HG03060 (cell line): ENCODE measurements at regions not wholly inside any gene's neighbourhood (a gene's known extent, or its start where the extent isn't known, plus 50 kb on each side); places are given as distances from the start of the nearest gene placed in this dataset.
A peak's percentile ranks its signal among the peaks of the same experiment; 100 is the strongest.
"Not testable (repeated sequence)": the region's sequence is repeated elsewhere in the genome, so short reads cannot be mapped to it uniquely, and the experiment has no call there.

Source experiments
- ATAC-seq: cut with Tn5 transposase; IDR thresholded peaks from one replicate; pipeline ENCODE4 v1.9.1; 2021; ENCODE audit warnings: low read depth, moderate number of reproducible peaks; ENCODE audit not compliant: unreplicated experiment

DNA sequence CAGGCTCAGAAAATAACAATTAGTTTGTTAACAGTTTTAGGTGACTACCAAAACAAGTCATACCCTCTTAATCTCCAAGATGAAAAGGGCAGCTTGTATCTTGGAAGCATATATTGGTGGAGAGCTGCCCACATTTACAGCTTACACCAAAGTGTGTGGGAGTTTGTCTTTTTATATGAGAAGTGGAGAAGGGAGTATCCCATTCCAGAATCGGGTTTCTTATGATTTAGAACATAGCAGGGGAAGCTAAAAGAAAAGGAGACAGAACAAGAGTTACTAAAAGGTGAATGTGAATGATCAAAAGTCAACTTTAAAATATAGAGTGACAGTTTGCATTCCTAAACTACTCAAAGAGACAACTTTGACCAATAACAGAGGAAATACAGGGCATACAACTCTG lies 338.6 kb upstream of the VWC2 start:
- no peak for ATAC-seq

DNA sequence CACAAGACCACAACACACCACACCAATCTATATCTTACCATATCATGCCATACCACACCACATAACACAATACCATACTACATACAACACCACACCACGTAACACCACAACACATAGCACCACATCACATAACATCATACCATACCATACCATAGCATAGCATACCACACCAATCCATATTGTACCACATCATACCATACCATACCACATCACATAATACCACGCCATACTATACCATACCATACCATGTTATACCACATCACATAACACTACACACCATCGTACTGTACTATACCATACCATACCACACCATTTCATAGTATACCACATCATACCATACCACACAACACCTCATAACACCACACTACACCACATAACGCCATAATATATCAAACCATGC lies 335.2 kb upstream of the VWC2 start:
- ATAC-seq: no peak

- no peak for ATAC-seq
Measured at GRCh38 chr7:49443515-49443914, 329.9 kb upstream of the VWC2 start.

DNA sequence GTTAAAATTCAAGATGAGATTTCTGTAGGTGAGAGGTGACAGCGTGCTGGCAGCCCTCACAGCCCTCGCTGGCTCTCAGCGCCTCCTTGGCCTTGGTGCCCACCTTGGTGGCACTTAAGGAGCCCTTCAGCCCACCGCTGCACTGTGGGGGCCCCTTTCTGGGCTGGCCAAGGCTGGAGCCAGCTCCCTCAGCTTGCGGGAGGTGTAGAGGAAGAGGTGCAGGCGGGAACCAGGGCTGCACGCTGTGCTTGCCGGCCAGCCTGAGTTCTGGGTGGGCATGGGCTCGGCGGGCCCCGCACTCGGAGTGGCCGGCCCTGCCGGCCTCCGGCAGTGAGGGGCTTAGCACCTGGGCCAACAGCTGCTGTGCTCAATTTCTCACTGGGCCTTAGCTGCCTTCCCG lies 320.0 kb upstream of the VWC2 start:
- no peak for ATAC-seq

GRCh38 chr7:49479441-49479840 lies 294.0 kb upstream of the VWC2 start:
- no peak for ATAC-seq

DNA sequence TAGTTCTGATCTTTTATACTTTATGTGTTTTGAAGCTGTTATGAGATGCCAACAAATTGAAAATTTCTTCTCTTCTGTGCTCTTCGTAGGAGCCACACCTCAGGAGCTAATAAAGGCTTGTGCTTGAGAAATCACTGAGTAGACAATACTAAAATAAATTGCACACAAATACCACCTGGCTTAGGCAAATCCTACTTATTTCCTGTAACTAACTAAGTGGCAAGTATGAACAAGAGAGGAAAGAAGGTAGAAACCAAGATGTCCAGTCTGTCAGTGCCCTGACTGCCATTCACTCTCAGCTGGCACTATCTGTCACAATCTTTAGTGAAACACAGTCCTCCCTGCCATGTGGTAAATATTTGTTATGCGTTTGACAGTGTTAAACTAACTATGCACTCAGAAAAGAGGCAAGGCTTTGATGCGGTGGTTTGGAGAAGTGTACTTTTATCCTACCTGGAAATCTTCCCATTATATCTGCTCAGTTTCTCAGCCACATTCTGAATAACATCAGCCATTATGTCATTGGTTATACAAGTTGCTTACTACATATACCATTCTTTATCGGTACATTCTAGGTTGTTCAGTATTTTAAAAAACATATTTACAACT lies 293.4 kb upstream of the VWC2 start:
- no peak for ATAC-seq

- ATAC-seq: no peak
Measured at GRCh38 chr7:49481075-49481474, 292.4 kb upstream of the VWC2 start.

- peak; percentile 44 for ATAC-seq
Measured at GRCh38 chr7:49483142-49483541, 290.3 kb upstream of the VWC2 start.

DNA sequence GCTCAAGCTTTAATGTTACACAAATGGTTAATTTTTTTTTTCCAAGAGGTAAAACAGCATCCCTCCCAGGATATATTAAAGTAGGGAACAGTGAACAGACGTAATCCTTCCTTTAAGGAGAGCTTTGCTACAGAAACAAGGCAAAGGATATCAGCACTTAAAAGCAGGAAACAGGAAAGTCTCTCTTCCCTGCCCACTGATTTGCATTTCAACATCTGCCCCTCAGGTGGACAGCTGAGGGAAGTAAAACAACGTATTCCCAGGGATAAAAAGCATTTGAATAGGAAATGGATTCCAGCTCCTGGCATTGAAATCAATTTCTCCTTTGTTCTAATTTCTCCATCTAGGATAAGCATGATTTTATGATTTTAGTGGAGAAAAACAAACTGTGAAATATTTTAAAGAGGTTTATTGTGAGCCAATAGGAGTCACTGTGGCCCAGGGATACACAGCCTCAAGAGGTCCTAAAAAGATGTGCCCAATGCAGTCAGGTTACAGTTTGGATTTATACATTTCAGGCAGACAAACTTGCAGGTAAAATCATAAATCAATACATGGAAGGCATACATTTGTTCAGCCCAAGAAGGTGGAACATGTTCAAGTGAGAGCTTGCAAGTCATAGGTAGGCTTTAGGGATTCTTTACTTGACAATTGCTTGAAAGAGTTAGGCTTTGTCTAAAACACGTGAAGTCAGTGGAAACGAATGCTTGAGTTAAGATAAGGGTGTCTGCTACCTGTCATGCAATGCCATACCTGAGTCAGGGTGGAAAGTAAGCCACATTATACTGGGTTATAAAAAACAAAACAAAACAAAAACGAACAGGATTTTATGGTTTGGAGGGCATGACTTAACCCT lies 286.2 kb upstream of the VWC2 start:
- ATAC-seq: no peak

DNA sequence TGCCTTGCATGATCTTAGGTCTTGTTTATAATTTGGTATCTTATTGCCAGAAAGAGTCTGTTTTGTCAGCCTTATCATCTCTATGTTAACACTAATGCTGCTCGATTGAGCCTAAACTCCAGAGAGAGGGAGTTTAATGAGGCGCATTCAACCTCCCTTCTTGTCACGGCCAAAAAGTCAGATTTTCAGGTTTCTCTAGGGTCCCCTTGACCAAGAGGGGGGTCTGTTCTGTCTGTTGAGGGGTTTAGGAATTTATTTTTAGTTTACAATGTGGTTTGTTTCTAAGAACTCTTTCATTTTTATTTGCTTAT lies 285.7 kb upstream of the VWC2 start:
- no peak for ATAC-seq

- ATAC-seq: no peak
Measured at GRCh38 chr7:49488573-49488972, 284.9 kb upstream of the VWC2 start.

- ATAC-seq: no peak
Measured at GRCh38 chr7:49497471-49497870, 276.0 kb upstream of the VWC2 start.

- no peak for ATAC-seq
Measured at GRCh38 chr7:49500741-49501140, 272.7 kb upstream of the VWC2 start.

- ATAC-seq: not testable (repeated sequence)
Measured at GRCh38 chr7:49507206-49507605, 266.2 kb upstream of the VWC2 start.

- no peak for ATAC-seq
Measured at GRCh38 chr7:49513911-49514310, 259.5 kb upstream of the VWC2 start.

DNA sequence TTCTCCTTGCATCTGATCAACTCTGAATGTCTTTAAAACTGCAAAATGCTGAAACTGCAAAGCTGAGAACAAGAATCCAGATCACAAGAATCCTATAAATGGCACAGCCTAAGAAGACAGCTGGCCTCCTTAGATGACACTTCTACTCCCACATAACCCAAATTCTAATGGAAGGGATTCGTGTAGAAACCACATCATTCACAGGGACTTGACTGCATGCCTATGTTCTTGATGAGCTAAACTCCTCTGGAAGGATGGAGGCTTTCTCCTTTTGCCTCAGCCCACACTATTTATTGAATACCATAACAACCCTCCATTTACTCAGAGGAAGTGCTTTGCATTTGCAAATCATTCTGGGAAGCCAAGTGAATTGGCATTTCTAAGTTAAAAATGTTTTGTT lies 252.5 kb upstream of the VWC2 start:
- ATAC-seq: no peak

- no peak for ATAC-seq
Measured at GRCh38 chr7:49522111-49522510, 251.3 kb upstream of the VWC2 start.

DNA sequence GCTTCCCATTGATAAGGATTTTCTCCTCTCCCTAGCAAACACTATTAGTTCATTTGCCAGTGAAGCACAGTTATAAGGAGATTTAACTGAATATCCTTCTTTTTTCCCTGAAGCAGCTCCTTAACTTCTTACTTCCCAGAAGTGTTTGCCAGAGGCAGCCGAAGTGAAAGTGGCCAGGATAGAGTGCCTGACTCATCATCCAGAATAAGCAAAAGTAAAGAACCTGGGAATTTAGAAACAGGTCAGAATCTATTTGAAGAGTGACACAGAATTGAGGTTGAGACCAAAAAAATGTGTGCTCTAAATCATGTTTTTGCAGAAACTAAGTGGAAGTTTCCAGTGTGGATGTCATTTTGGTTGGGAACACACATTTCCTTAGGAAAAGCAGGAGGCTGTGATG lies 249.6 kb upstream of the VWC2 start:
- no peak for ATAC-seq

- no peak for ATAC-seq
Measured at GRCh38 chr7:49527182-49527581, 246.3 kb upstream of the VWC2 start.

- no peak for ATAC-seq
Measured at GRCh38 chr7:49530481-49530880, 243.0 kb upstream of the VWC2 start.

DNA sequence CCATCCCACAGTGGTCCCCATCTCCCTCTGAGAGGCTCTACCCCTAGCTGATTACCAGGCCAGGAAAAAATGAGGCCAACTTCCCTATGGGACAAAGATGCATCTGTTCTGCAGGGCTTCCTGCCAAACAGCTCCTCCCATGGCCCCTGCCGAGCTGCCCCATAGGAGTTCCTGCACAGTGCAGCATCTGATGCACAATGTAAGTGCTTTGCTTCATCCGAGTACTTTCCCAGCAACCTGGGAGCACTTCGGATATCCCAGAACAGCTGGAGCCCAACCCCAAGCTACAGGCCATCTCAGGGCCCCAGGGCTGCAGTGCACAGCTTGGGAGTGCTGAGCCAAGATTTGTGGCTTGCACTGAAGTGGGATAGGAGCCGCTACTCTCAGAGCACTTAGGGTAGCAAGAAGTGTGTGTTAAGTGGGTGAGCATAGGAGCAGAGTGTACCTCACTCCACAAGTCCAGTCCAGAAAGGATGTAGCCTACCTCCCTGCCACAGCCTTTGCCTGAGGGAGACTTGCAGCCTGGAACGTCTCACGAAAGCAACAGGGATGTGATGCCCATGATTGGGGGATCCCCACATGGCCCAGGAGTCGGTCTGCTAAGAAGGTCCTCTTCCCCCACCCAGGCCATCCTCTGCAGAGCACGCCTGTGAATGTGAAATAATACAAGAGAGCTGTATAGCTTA lies 209.6 kb upstream of the VWC2 start:
- ATAC-seq: peak; percentile 28

DNA sequence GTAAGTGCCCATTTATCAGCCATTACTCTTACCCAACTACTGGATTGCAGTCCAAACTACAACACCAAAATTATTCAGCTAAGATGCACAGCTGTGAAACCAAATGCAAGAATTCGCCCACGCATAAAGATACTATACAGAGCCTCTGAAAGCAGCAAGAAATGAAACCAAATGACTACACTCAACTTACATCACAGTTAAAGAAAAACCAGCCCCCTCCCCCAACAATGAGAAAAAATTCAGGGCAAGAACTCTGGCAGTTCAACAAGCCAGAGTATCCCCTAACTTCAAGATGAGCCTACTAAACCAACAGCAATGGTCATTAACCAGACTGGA lies 209.1 kb upstream of the VWC2 start:
- ATAC-seq: peak; percentile 86
